HepG2 (cell line): ENCODE measurements at regions not wholly inside any gene's neighbourhood (a gene's known extent, or its start where the extent isn't known, plus 50 kb on each side); places are given as distances from the start of the nearest gene placed in this dataset.

Source experiments
- ATF7 ChIP-seq, 2 experiments: fragments of 450-650 bp in 1 of 2; sonication (generic) in 1 of 2; formaldehyde crosslinking in 1 of 2; IDR thresholded peaks; 2 replicates each; pipeline versions ENCODE4 v1.4.0 to v1.6.1; 2016 to 2020; ENCODE audit warnings: antibody characterized with exemption in 1 of 2, mild to moderate bottlenecking in 1 of 2, missing genetic modification reagents in 1 of 2
- CENPT ChIP-seq: sonication (generic); formaldehyde crosslinking; IDR thresholded peaks from 2 replicates; pipeline ENCODE4 v1.8.0; 2022; ENCODE audit warnings: low read depth, mild to moderate bottlenecking, moderate library complexity, missing genetic modification reagents
- CREB1 ChIP-seq, 2 experiments: fragments of 450-650 bp in 1 of 2; IDR thresholded peaks; 2 replicates each; pipeline ENCODE4 v1.6.1; 2016 to 2017; ENCODE audit warnings: control low read depth in 1 of 2, mild to moderate bottlenecking in 1 of 2, missing compliant biosample characterization in 1 of 2, missing genetic modification characterization in 1 of 2
- DMAP1 ChIP-seq: IDR thresholded peaks from 2 replicates; pipeline ENCODE4 v1.6.1; 2016
- FOXP1 ChIP-seq, 2 experiments: fragments of 450-650 bp in 1 of 2; IDR thresholded peaks; 2 replicates each; pipeline ENCODE4 v1.6.1; 2017 to 2018; ENCODE audit warnings: antibody characterized with exemption in 1 of 2
- LCORL ChIP-seq, 2 experiments: fragments of 450-650 bp in 1 of 2; sonication (generic) in 1 of 2; formaldehyde crosslinking in 1 of 2; IDR thresholded peaks; 2 replicates each; pipeline versions ENCODE4 v1.5.0 to v1.6.1; 2017 to 2020; ENCODE audit warnings: antibody characterized with exemption in 1 of 2, missing genetic modification reagents in 1 of 2
- MAFF ChIP-seq: IDR thresholded peaks from 2 replicates; pipeline ENCODE4 v1.6.1; 2011; ENCODE audit warnings: low read depth, low read length, improper control_type of control experiment
- MTF2 ChIP-seq: sonication (generic); formaldehyde crosslinking; IDR thresholded peaks from 2 replicates; pipeline ENCODE4 v1.5.0; 2020; ENCODE audit warnings: missing genetic modification reagents, borderline replicate concordance
- MXD3 ChIP-seq: IDR thresholded peaks from 2 replicates; pipeline ENCODE4 v1.6.1; 2016; ENCODE audit warnings: mild to moderate bottlenecking, missing biosample characterization, missing genetic modification reagents
- PBX2 ChIP-seq: IDR thresholded peaks from 2 replicates; pipeline ENCODE4 v1.6.1; 2016; ENCODE audit warnings: control low read depth
- PBX3 ChIP-seq: sonication (generic); formaldehyde crosslinking; IDR thresholded peaks from 2 replicates; pipeline ENCODE4 v1.8.1; 2023; ENCODE audit warnings: missing genetic modification reagents, inconsistent platforms, borderline replicate concordance
- PRDM4 ChIP-seq: sonication (generic); formaldehyde crosslinking; IDR thresholded peaks from 2 replicates; pipeline ENCODE4 v1.9.0; 2021; ENCODE audit warnings: missing genetic modification reagents, borderline replicate concordance
- RFXANK ChIP-seq: IDR thresholded peaks from 2 replicates; pipeline ENCODE4 v1.6.1; 2016
- ZBTB7B ChIP-seq: sonication (generic); formaldehyde crosslinking; IDR thresholded peaks from 2 replicates; pipeline ENCODE4 v1.4.0; 2020; ENCODE audit warnings: missing genetic modification reagents
- ZC3H13 ChIP-seq: sonication (generic); formaldehyde crosslinking; IDR thresholded peaks from 2 replicates; pipeline ENCODE4 v1.8.1; 2023; ENCODE audit warnings: mild to moderate bottlenecking, missing genetic modification reagents, moderate library complexity
- ZC3H4 ChIP-seq: sonication (generic); formaldehyde crosslinking; IDR thresholded peaks from 2 replicates; pipeline ENCODE4 v1.4.0; 2020; ENCODE audit warnings: missing genetic modification reagents, borderline replicate concordance
- ZNF280D ChIP-seq: sonication (generic); formaldehyde crosslinking; IDR thresholded peaks from 2 replicates; pipeline ENCODE4 v1.5.1; 2020; ENCODE audit warnings: mild to moderate bottlenecking, missing genetic modification reagents
- ZNF431 ChIP-seq: sonication (generic); formaldehyde crosslinking; IDR thresholded peaks from 2 replicates; pipeline ENCODE4 v1.9.0; 2022; ENCODE audit warnings: missing genetic modification reagents, low read depth, mild to moderate bottlenecking, borderline replicate concordance
- ZNF441 ChIP-seq: sonication (generic); formaldehyde crosslinking; IDR thresholded peaks from 2 replicates; pipeline ENCODE4 v1.7.0; 2021; ENCODE audit warnings: missing genetic modification reagents, borderline replicate concordance
- ZNF543 ChIP-seq: sonication (generic); formaldehyde crosslinking; IDR thresholded peaks from 2 replicates; pipeline ENCODE4 v1.4.0; 2020; ENCODE audit warnings: mild to moderate bottlenecking, missing genetic modification reagents

GRCh38 chr9:113650207-113651131, 186.9 kb downstream of the RGS3 start (continued):
- TF ChIP-seq ZNF543 (CRISPR knock-in tag) (peak; percentile 53; the same call in 1 of the 2 replicates), MTF2 (peak; percentile 34; the same call in 1 of the 2 replicates), FOXP1 (IDR thresholded peaks at IDR 0.05) (no peak), FOXP1 (CRISPR knock-in tag; IDR thresholded peaks at IDR 0.05) (peak; percentile 28; the same call in 1 of the 2 replicates), DMAP1 (CRISPR knock-in tag) (peak; percentile 42; the same call in 1 of the 2 replicates), PBX2 (CRISPR knock-in tag) (0 out of 2 replicates have a peak, but pooled peaks have one; percentile 8), ZNF431 (peak; percentile 89), MAFF (no peak), ZNF441 (CRISPR knock-in tag) (peak; percentile 55; the same call in 1 of the 2 replicates), PRDM4 (no peak), ZBTB7B (CRISPR knock-in tag) (peak; percentile 91), ZC3H4 (CRISPR knock-in tag) (no peak), ZC3H13 (CRISPR knock-in tag) (no peak), CENPT (CRISPR knock-in tag) (no peak), ZNF280D (CRISPR knock-in tag) (peak; percentile 88; the same call in 1 of the 2 replicates), PBX3 (no peak), MXD3 (CRISPR knock-in tag) (peak; percentile 33; the same call in 1 of the 2 replicates), RFXANK (CRISPR knock-in tag) (no peak), LCORL (IDR thresholded peaks at IDR 0.05) (no peak), LCORL (CRISPR knock-in tag; IDR thresholded peaks at IDR 0.05) (peak; percentile 99), ATF7 (IDR thresholded peaks at IDR 0.05) (no peak), ATF7 (CRISPR knock-in tag; IDR thresholded peaks at IDR 0.05) (peak; percentile 91), CREB1 (IDR thresholded peaks at IDR 0.05) (no peak), CREB1 (CRISPR knock-in tag; IDR thresholded peaks at IDR 0.05) (no peak)
